Endothelial cell (in vitro differentiated cells): ENCODE measurements at regions not wholly inside any gene's neighbourhood (a gene's known extent, or its start where the extent isn't known, plus 50 kb on each side); places are given as distances from the start of the nearest gene placed in this dataset.

Experiments
- DNase-seq: peaks from one replicate; pipeline ENCODE4 v3.0.0; 2021; ENCODE audit warnings: low spot score
- H3K27ac Mint-ChIP-seq: one replicate; pipeline ENCODE4 v1.8.0; 2021; ENCODE audit warnings: mixed read lengths, inconsistent platforms; ENCODE audit not compliant: unreplicated experiment
- H3K27me3 Mint-ChIP-seq: one replicate; pipeline ENCODE4 v1.8.0; 2021; ENCODE audit warnings: mild to moderate bottlenecking, moderate library complexity, mixed read lengths, inconsistent platforms; ENCODE audit not compliant: unreplicated experiment
- H3K36me3 Mint-ChIP-seq: one replicate; pipeline ENCODE4 v1.8.0; 2021; ENCODE audit warnings: mild to moderate bottlenecking, low read depth, mixed read lengths, inconsistent platforms; ENCODE audit not compliant: unreplicated experiment
- H3K4me1 Mint-ChIP-seq: one replicate; pipeline ENCODE4 v1.8.0; 2021; ENCODE audit warnings: mild to moderate bottlenecking, mixed read lengths, inconsistent platforms; ENCODE audit not compliant: unreplicated experiment
- H3K4me3 Mint-ChIP-seq: one replicate; pipeline ENCODE4 v1.8.0; 2021; ENCODE audit warnings: mild to moderate bottlenecking, mixed read lengths, inconsistent platforms; ENCODE audit not compliant: unreplicated experiment
- H3K9me3 Mint-ChIP-seq: one replicate; pipeline ENCODE4 v1.8.0; 2021; ENCODE audit warnings: mixed read lengths, inconsistent platforms; ENCODE audit not compliant: unreplicated experiment
- TF ChIP-seq, protein P1 (sequence below): fragments of 200-600 bp; sonication (generic); IDR thresholded peaks from one replicate; pipeline ENCODE4 v1.5.0; 2021; ENCODE audit warnings: antibody characterized with exemption; ENCODE audit not compliant: unreplicated experiment

- H3K27me3 Mint-ChIP-seq: peaks cover 1% of the 10 kb centered on the region
- no peaks in the 10 kb centered on the region for H3K36me3 Mint-ChIP-seq
- DNase-seq: no peak
- no peaks in the 10 kb centered on the region for H3K9me3 Mint-ChIP-seq
- H3K27ac Mint-ChIP-seq: no peak overlapping the region
- TF ChIP-seq, protein P1, sequence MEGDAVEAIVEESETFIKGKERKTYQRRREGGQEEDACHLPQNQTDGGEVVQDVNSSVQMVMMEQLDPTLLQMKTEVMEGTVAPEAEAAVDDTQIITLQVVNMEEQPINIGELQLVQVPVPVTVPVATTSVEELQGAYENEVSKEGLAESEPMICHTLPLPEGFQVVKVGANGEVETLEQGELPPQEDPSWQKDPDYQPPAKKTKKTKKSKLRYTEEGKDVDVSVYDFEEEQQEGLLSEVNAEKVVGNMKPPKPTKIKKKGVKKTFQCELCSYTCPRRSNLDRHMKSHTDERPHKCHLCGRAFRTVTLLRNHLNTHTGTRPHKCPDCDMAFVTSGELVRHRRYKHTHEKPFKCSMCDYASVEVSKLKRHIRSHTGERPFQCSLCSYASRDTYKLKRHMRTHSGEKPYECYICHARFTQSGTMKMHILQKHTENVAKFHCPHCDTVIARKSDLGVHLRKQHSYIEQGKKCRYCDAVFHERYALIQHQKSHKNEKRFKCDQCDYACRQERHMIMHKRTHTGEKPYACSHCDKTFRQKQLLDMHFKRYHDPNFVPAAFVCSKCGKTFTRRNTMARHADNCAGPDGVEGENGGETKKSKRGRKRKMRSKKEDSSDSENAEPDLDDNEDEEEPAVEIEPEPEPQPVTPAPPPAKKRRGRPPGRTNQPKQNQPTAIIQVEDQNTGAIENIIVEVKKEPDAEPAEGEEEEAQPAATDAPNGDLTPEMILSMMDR: no peak
- no peak overlapping the region for H3K4me3 Mint-ChIP-seq
- no peaks in the 10 kb centered on the region for H3K4me1 Mint-ChIP-seq
Measured at GRCh38 chr11:27238811-27239210, 124.2 kb downstream of the CCDC34 start.

- no peaks in the 10 kb centered on the region for H3K4me1 Mint-ChIP-seq
- no peaks in the 10 kb centered on the region for H3K36me3 Mint-ChIP-seq
- TF ChIP-seq, protein P1: no peak
- H3K9me3 Mint-ChIP-seq: no peaks in the 10 kb centered on the region
- no peak for DNase-seq
- H3K4me3 Mint-ChIP-seq: no peak overlapping the region
- H3K27ac Mint-ChIP-seq: no peak overlapping the region
- H3K27me3 Mint-ChIP-seq: peaks cover 1% of the 10 kb centered on the region
Measured at GRCh38 chr11:27237643-27238042, 125.4 kb downstream of the CCDC34 start.

DNA sequence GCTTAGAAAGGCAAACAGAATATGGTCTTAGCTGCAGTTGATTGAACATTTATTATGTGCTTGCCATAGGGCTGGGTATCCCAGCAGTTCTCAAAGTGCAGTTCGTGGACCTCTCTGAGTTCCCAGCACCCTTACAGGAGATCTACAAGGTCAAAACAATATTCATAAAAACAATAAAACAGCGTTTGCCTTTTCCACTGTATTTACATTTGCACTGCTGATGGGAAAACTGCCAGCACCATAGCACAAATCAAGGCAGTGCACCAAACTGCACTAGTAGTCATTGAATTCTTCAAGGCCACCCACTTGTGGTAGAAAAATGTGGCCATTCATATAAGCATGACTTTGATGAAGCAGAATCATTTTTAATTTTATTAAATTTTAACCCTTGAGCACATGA, 128.1 kb downstream of the CCDC34 start:
- TF ChIP-seq, protein P1: no peak
- Mint-ChIP-seq H3K27me3 (peaks cover 1% of the 10 kb centered on the region), H3K27ac (no peak overlapping the region), H3K9me3 (no peaks in the 10 kb centered on the region), H3K36me3 (no peaks in the 10 kb centered on the region), H3K4me1 (peaks cover 3% of the 10 kb centered on the region), H3K4me3 (no peak overlapping the region)
- DNase-seq: no peak

DNA sequence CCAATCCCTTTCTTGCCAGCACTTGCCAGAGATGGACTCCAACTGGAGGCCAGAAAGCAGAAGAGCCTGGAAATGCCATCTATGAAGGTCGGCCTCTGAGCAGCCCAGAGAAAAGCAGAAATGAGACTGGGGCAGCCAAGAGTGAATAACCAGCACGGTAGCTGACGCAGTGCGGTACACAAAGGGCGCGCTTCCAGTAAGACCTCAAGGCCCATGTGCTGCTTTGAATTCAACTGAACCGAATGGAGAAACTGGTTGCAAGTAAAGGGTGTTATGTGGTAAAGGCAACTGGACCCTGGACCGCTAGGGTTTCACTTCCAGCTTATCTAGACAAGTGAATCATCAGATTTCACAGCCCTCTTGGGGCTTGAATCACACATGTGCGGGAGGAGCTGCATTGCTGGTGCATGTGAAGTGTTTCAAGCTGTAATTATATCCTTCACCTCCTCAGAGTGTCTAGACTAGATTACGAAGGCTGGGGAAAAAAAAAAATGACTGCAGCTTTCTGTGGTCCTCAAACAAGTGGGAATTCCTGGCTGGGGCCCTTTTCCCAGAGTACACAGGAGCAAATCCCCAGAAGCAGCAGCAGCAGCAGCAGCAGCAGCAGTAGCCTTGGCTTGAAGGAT, 128.9 kb downstream of the CCDC34 start:
- TF ChIP-seq, protein P1: no peak
- DNase-seq: no peak
- Mint-ChIP-seq H3K27ac (no peak overlapping the region), H3K9me3 (no peaks in the 10 kb centered on the region), H3K27me3 (peaks cover 1% of the 10 kb centered on the region), H3K36me3 (no peaks in the 10 kb centered on the region), H3K4me1 (peaks cover 3% of the 10 kb centered on the region), H3K4me3 (no peak overlapping the region)

DNA sequence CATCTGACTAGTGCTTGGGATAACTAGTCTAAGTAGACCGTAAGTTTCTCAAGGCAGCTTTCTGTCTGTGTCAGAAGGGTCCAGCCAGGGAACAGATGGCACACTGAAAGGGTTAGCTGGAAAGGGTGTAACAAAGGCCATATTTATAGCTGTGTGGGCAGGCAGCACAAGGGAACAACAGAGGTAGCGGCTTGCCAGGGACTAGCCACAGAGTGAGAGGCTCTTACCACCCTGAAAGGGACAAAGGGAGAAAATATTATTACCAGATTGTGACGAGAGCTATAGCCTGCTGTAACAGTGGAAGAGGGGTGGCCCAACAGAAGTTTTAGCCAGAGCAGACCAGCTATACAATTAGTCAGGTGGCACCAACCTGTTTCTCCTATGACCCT, 129.4 kb downstream of the CCDC34 start:
- TF ChIP-seq, protein P1: no peak
- H3K27ac Mint-ChIP-seq: no peak overlapping the region
- H3K9me3 Mint-ChIP-seq: no peaks in the 10 kb centered on the region
- H3K27me3 Mint-ChIP-seq: no peaks in the 10 kb centered on the region
- no peak for DNase-seq
- no peaks in the 10 kb centered on the region for H3K36me3 Mint-ChIP-seq
- peaks cover 3% of the 10 kb centered on the region for H3K4me1 Mint-ChIP-seq
- H3K4me3 Mint-ChIP-seq: no peak overlapping the region
